Bronchial epithelial cell (primary cell): ENCODE measurements at regions not wholly inside any gene's neighbourhood (a gene's known extent, or its start where the extent isn't known, plus 50 kb on each side); places are given as distances from the start of the nearest gene placed in this dataset.

ENCODE experiments used
- DNase-seq: peaks from one replicate; pipeline ENCODE4 v3.0.0-alpha.2; 2010; ENCODE audit warnings: low read depth
- FAIRE-seq: peaks from 2 replicates; lab custom pipeline; 2011; peaks lifted over from hg19 to GRCh38; lab: Jason Lieb, UNC
- H3K27me3 ChIP-seq: 2 replicates; pipeline ENCODE4 v1.5.1; 2011; ENCODE audit warnings: low read length; ENCODE audit not compliant: control insufficient read depth, insufficient read depth
- H3K36me3 ChIP-seq: 2 replicates; pipeline ENCODE4 v1.5.1; 2011; ENCODE audit warnings: low read length; ENCODE audit not compliant: control insufficient read depth, insufficient read depth
- H3K4me3 ChIP-seq: 2 replicates; pipeline ENCODE4 v1.5.1; 2011; ENCODE audit warnings: mild to moderate bottlenecking, low read depth, low read length, control low read depth
- TF ChIP-seq, protein P1 (sequence below): IDR thresholded peaks from 2 replicates; pipeline ENCODE4 v1.5.1; 2011; ENCODE audit warnings: mild to moderate bottlenecking, moderate library complexity, low read length, control low read depth, inconsistent platforms; ENCODE audit not compliant: insufficient read depth, severe bottlenecking

- FAIRE-seq (no peak), DNase-seq (peak; percentile 17)
- H3K4me3 ChIP-seq = no peak overlapping the region
- H3K27me3 ChIP-seq = peaks cover 3% of the 10 kb centered on the region
- H3K36me3 ChIP-seq = no peaks in the 10 kb centered on the region
- TF ChIP-seq, protein P1, sequence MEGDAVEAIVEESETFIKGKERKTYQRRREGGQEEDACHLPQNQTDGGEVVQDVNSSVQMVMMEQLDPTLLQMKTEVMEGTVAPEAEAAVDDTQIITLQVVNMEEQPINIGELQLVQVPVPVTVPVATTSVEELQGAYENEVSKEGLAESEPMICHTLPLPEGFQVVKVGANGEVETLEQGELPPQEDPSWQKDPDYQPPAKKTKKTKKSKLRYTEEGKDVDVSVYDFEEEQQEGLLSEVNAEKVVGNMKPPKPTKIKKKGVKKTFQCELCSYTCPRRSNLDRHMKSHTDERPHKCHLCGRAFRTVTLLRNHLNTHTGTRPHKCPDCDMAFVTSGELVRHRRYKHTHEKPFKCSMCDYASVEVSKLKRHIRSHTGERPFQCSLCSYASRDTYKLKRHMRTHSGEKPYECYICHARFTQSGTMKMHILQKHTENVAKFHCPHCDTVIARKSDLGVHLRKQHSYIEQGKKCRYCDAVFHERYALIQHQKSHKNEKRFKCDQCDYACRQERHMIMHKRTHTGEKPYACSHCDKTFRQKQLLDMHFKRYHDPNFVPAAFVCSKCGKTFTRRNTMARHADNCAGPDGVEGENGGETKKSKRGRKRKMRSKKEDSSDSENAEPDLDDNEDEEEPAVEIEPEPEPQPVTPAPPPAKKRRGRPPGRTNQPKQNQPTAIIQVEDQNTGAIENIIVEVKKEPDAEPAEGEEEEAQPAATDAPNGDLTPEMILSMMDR = no peak
Observed at GRCh38 chr15:38941399-38941953, 376.9 kb upstream of the RASGRP1 start.

- H3K36me3 ChIP-seq = no peaks in the 10 kb centered on the region
- TF ChIP-seq, protein P1 = no peak
- H3K4me3 ChIP-seq = no peak overlapping the region
- no peak for FAIRE-seq
- peaks cover 3% of the 10 kb centered on the region for H3K27me3 ChIP-seq
- DNase-seq = no peak
Observed at GRCh38 chr15:38944536-38944935, 379.9 kb upstream of the RASGRP1 start.

DNA sequence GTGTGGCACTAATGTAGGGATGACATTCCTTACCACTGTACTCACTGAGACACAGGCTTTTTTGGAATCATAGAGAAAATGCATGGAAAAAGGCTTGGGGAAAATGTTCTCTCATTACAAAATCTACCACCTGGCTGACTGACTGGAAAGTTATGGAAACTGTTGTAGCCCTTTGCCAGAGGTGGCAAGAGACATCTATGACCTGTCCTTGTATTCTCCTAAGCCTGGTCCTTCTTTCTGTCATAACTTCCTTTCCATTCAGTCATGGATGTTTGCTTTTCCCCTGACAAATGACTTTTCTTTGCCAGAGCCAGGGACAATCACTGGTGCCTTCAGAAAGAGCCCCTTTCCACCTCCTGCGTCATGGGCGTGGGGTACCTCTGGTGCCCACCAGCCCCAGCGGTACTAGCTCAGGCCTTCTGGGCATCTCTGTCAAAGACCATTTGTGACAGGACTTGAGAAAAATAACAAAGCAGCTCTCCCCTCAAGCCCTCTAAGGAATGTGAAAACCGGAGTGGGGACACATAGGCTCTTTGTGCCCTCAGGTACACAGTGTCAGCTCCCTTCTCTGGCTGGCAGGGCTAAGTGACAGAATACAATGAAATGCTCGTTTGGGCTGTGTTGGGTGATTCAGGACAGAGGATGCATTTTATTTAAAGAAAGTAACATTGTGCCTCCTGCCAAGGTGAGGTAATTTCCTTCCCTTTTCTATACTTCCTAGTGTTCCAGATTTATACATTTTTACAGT, 381.1 kb upstream of the RASGRP1 start:
- H3K27me3 ChIP-seq = peaks cover 3% of the 10 kb centered on the region
- no peak for FAIRE-seq
- DNase-seq = no peak

DNA sequence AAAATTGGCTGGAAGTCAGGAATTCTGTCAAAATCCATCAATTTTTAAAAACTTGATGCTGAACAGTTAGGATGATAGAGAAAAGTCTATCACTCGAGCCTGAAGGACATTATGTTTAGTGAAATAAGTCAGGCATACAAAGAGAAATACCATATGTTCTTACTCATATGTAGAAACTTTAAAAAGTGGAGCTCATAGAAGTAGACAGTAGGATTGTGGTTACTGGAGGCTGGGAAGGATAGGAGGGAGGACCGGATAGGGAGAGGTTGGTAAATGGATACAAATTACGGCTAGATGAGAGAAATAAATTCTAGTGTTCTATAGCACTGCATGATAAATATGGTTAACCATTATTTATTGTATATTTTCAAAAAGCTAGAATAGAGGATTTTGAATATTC, 389.5 kb upstream of the RASGRP1 start:
- no peak for DNase-seq

More for the DNA sequence above, 381.1 kb upstream of the RASGRP1 start:
- no peaks in the 10 kb centered on the region for H3K36me3 ChIP-seq
- TF ChIP-seq, protein P1 = no peak
- no peak overlapping the region for H3K4me3 ChIP-seq

DNA sequence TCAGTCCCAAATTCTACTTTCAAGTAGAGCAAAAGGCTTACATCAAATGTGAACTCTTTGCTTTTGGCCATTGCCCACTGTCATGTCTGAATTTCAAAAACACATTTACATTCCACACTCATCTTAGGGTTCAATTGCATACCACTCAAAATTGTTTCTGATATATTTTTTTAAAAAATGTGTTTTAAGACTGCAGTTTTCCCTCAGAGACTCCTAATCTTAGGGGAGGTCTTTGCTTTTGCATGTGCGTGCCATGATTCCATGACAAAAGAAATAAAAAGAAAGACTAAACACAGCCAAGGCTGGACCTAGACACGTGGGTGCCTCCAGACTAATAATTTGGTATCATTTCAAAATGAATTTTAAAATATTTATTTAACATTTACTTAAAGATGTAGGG, 396.8 kb upstream of the RASGRP1 start:
- no peaks in the 10 kb centered on the region for H3K36me3 ChIP-seq
- no peaks in the 10 kb centered on the region for H3K27me3 ChIP-seq
- no peak overlapping the region for H3K4me3 ChIP-seq
- DNase-seq = no peak
- TF ChIP-seq, protein P1 = no peak
- no peak for FAIRE-seq

More for the DNA sequence above, 389.5 kb upstream of the RASGRP1 start:
- no peak for FAIRE-seq
- H3K4me3 ChIP-seq = no peak overlapping the region
- no peaks in the 10 kb centered on the region for H3K27me3 ChIP-seq
- TF ChIP-seq, protein P1 = no peak
- no peaks in the 10 kb centered on the region for H3K36me3 ChIP-seq
